Fibroblast of lung (primary cell): ENCODE measurements at regions not wholly inside any gene's neighbourhood (a gene's known extent, or its start where the extent isn't known, plus 50 kb on each side); places are given as distances from the start of the nearest gene placed in this dataset.

ENCODE experiments used
- DNase-seq, 2 donors: peaks; one replicate each; pipeline versions ENCODE4 v3.0.0 to v3.0.0-alpha.2; 2010; ENCODE audit warnings: low read depth in 2 of 2
- H2AFZ ChIP-seq: 2 replicates; pipeline ENCODE4 v1.5.1; 2012; ENCODE audit warnings: low read length, control low read depth, inconsistent platforms
- H3K27ac ChIP-seq: 2 replicates; pipeline ENCODE4 v1.5.1; 2011; ENCODE audit warnings: low read length, control low read depth; ENCODE audit not compliant: insufficient read depth
- H3K27me3 ChIP-seq: 2 replicates; pipeline ENCODE4 v1.5.1; 2011; ENCODE audit warnings: mild to moderate bottlenecking, low read length; ENCODE audit not compliant: control insufficient read depth, insufficient read depth
- H3K36me3 ChIP-seq: 2 replicates; pipeline ENCODE4 v1.5.1; 2011; ENCODE audit warnings: low read length; ENCODE audit not compliant: control insufficient read depth, insufficient read depth
- H3K4me1 ChIP-seq: 2 replicates; pipeline ENCODE4 v1.5.1; 2011; ENCODE audit warnings: low read length; ENCODE audit not compliant: control insufficient read depth, insufficient read depth; ENCODE audit errors: extremely low read depth
- H3K4me2 ChIP-seq: 2 replicates; pipeline ENCODE4 v1.5.1; 2011; ENCODE audit warnings: low read length, control low read depth; ENCODE audit not compliant: insufficient read depth; ENCODE audit errors: extremely low read depth
- H3K4me3 ChIP-seq, 4 experiments: fragments of 200-600 bp in 1 of 4; sonication (generic) in 1 of 4; replicated peaks in 1 of 4; 2 replicates each; pipeline ENCODE4 v1.5.1; 2011 to 2016; ENCODE audit warnings: low read length in 4 of 4, low read depth in 3 of 4, mild to moderate bottlenecking in 3 of 4, control low read depth in 2 of 4, inconsistent platforms in 1 of 4, mixed read lengths in 1 of 4; ENCODE audit not compliant: insufficient read depth in 1 of 4; ENCODE audit errors: control extremely low read depth in 1 of 4
- H3K79me2 ChIP-seq: 2 replicates; pipeline ENCODE4 v1.5.1; 2012; ENCODE audit warnings: mild to moderate bottlenecking, low read length, inconsistent platforms; ENCODE audit not compliant: control insufficient read depth, insufficient read depth
- H3K9ac ChIP-seq: 2 replicates; pipeline ENCODE4 v1.5.1; 2011; ENCODE audit warnings: mild to moderate bottlenecking, low read length, control low read depth; ENCODE audit not compliant: insufficient read depth
- H3K9me3 ChIP-seq: 2 replicates; pipeline ENCODE4 v1.5.1; 2012; ENCODE audit warnings: low read depth, low read length; ENCODE audit not compliant: control insufficient read depth, insufficient read depth
- H4K20me1 ChIP-seq: 2 replicates; pipeline ENCODE4 v1.5.1; 2011; ENCODE audit warnings: low read length; ENCODE audit not compliant: control insufficient read depth, insufficient read depth; ENCODE audit errors: extremely low read depth
- CTCF ChIP-seq, 2 donors: IDR thresholded peaks in 1 of 2; conservative IDR thresholded peaks in 1 of 2; 1 replicate in 1 of 2; 2 replicates in 1 of 2; pipeline ENCODE4 v1.5.1; 2011 to 2012; ENCODE audit warnings: low read length in 2 of 2, control low read depth in 1 of 2, inconsistent platforms in 1 of 2, low read depth in 1 of 2, mild to moderate bottlenecking in 1 of 2
- EZH2 ChIP-seq: IDR thresholded peaks from 2 replicates; pipeline ENCODE4 v1.5.1; 2012; ENCODE audit warnings: low read length, control low read depth, mild to moderate bottlenecking; ENCODE audit errors: missing control alignments

GRCh38 chr2:67309281-67309680 is 87.9 kb upstream of the ETAA1 start:
- H3K36me3 ChIP-seq = no peaks in the 10 kb centered on the region
- H3K27ac ChIP-seq = no peak overlapping the region
- no peaks in the 10 kb centered on the region for H3K79me2 ChIP-seq
- H3K4me1 ChIP-seq = peaks cover 9% of the 10 kb centered on the region
- no peaks in the 10 kb centered on the region for H3K9me3 ChIP-seq
- DNase-seq = peak in 1 of 2 donors; percentile 61
- H3K4me3 ChIP-seq = no peak overlapping the region
- TF ChIP-seq CTCF (conservative IDR thresholded peaks at IDR 0.05 in 1 of 2, IDR thresholded peaks at IDR 0.05 in 1 of 2; ENCODE audit: low read depth in 1 of 2, low read length in 2 of 2) (no peak), EZH2 (no peak)
- no peak overlapping the region for H3K4me2 ChIP-seq
- H3K9ac ChIP-seq = no peak overlapping the region
- H4K20me1 ChIP-seq = no peaks in the 10 kb centered on the region
- no peak overlapping the region for H2AFZ ChIP-seq
- H3K27me3 ChIP-seq = no peaks in the 10 kb centered on the region

GRCh38 chr2:67311536-67311935 is 85.6 kb upstream of the ETAA1 start:
- TF ChIP-seq CTCF (conservative IDR thresholded peaks at IDR 0.05 in 1 of 2, IDR thresholded peaks at IDR 0.05 in 1 of 2; ENCODE audit: low read depth in 1 of 2, low read length in 2 of 2) = no peak
- no peak for TF ChIP-seq EZH2
- no peak overlapping the region for H3K27ac ChIP-seq

GRCh38 chr2:67312871-67313270 is 84.3 kb upstream of the ETAA1 start:
- no peaks in the 10 kb centered on the region for H3K36me3 ChIP-seq
- no peak overlapping the region for H3K27ac ChIP-seq
- DNase-seq = no peak
- H3K4me3 ChIP-seq = no peak overlapping the region
- H3K27me3 ChIP-seq = no peaks in the 10 kb centered on the region
- TF ChIP-seq CTCF (conservative IDR thresholded peaks at IDR 0.05 in 1 of 2, IDR thresholded peaks at IDR 0.05 in 1 of 2; ENCODE audit: low read depth in 1 of 2, low read length in 2 of 2) = no peak
- no peak for TF ChIP-seq EZH2
- H3K9ac ChIP-seq = no peak overlapping the region
- no peaks in the 10 kb centered on the region for H3K9me3 ChIP-seq
- H2AFZ ChIP-seq = no peak overlapping the region
- H3K79me2 ChIP-seq = no peaks in the 10 kb centered on the region
- H3K4me1 ChIP-seq = peaks cover 9% of the 10 kb centered on the region
- no peaks in the 10 kb centered on the region for H4K20me1 ChIP-seq
- no peak overlapping the region for H3K4me2 ChIP-seq

More at GRCh38 chr2:67311536-67311935, 85.6 kb upstream of the ETAA1 start:
- Histone ChIP-seq H3K79me2 (no peaks in the 10 kb centered on the region), H4K20me1 (no peaks in the 10 kb centered on the region), H3K4me3 (no peak overlapping the region), H3K4me2 (no peak overlapping the region), H3K27me3 (no peaks in the 10 kb centered on the region), H3K36me3 (no peaks in the 10 kb centered on the region), H3K4me1 (peaks cover 9% of the 10 kb centered on the region), H3K9ac (no peak overlapping the region), H2AFZ (no peak overlapping the region), H3K9me3 (no peaks in the 10 kb centered on the region)
- DNase-seq = peak; percentile 91 to 96
